HCT116 (cell line): ENCODE measurements at regions not wholly inside any gene's neighbourhood (a gene's known extent, or its start where the extent isn't known, plus 50 kb on each side); places are given as distances from the start of the nearest gene placed in this dataset.

Experiments
- ATAC-seq: fragments of 200-7000 bp; cut with Tn5 transposase; 2 replicates; pipeline ENCODE4 v1.9.1; 2020; ENCODE audit warnings: mild to moderate bottlenecking, moderate library complexity
- BruUV-seq: library from RNA; stranded (reverse); fragments of 400-500 nt; replicated peaks from 2 replicates; lab custom pipeline; 2021; lab: Mats Ljungman, UMichigan
- CTCF ChIA-PET: fragments of 300-600 bp; sonication (Branson Sonifier 250); formaldehyde crosslinking; loops from one replicate; lab custom pipeline; 2021; ENCODE audit warnings: antibody characterized with exemption; lab: Charles Lee
- POLR2A ChIA-PET: fragments of 300-600, 350-600 bp; sonication (Branson Sonifier 250); formaldehyde crosslinking; loops from one replicate; lab custom pipeline; 2021; ENCODE audit warnings: antibody characterized with exemption; lab: Charles Lee
- RAD21 ChIA-PET, 2 experiments: fragments of 300-600 bp; sonication (Branson Sonifier 250); formaldehyde crosslinking; loops; one replicate each; lab custom pipeline; 2023; ENCODE audit warnings: low total read pairs in 2 of 2; ENCODE audit not compliant: uncharacterized antibody in 2 of 2, unreplicated experiment in 2 of 2, low non-redundant PET in 1 of 2; lab: Charles Lee
- DNase-seq: peaks from one replicate; pipeline ENCODE4 v3.0.0-alpha.2; 2010; ENCODE audit warnings: low read depth, low spot score
- H2AFZ ChIP-seq: fragments of 200-600 bp; shearing (Covaris generic), sonication (generic); 2 replicates; pipeline ENCODE4 v1.6.1; 2017; ENCODE audit warnings: low read depth, mixed run types, mixed read lengths, antibody characterized with exemption, low read length; ENCODE audit not compliant: poor library complexity, severe bottlenecking
- H3K27ac ChIP-seq: 2 replicates; pipeline ENCODE4 v1.5.1; 2012; ENCODE audit warnings: low read depth, low read length
- H3K27me3 ChIP-seq: fragments of 200-600 bp; sonication (generic); 2 replicates; pipeline ENCODE4 v1.6.1; 2016; ENCODE audit warnings: mixed run types, low read length, mixed read lengths; ENCODE audit not compliant: insufficient read depth
- H3K36me3 ChIP-seq, 2 experiments: fragments of 200-500 bp in 1 of 2; fragments of 200-600 bp in 1 of 2; sonication (Bioruptor generic) in 1 of 2; sonication (generic) in 1 of 2; 2 replicates each; pipeline versions ENCODE4 v1.5.1 to v1.6.1; 2014 to 2016; ENCODE audit warnings: low read length in 2 of 2, inconsistent platforms in 1 of 2, mixed read lengths in 1 of 2, mixed run types in 1 of 2; ENCODE audit not compliant: insufficient read depth in 2 of 2, control insufficient read depth in 1 of 2
- H3K4me1 ChIP-seq, 2 experiments: fragments of 200-600 bp in 1 of 2; sonication (generic) in 1 of 2; 2 replicates each; pipeline versions ENCODE4 v1.5.1 to v1.6.1; 2012 to 2017; ENCODE audit warnings: low read length in 2 of 2, inconsistent platforms in 1 of 2, mild to moderate bottlenecking in 1 of 2, mixed read lengths in 1 of 2, mixed run types in 1 of 2, moderate library complexity in 1 of 2; ENCODE audit not compliant: insufficient read depth in 2 of 2, control insufficient read depth in 1 of 2
- H3K4me2 ChIP-seq: fragments of 200-600 bp; sonication (generic); 2 replicates; pipeline ENCODE4 v1.6.1; 2017; ENCODE audit warnings: mixed run types, low read length, mixed read lengths
- H3K4me3 ChIP-seq, 2 experiments: fragments of 200-600 bp in 1 of 2; sonication (generic) in 1 of 2; replicated peaks in 1 of 2; 2 replicates each; pipeline ENCODE4 v1.5.1; 2011 to 2016; ENCODE audit warnings: low read length in 2 of 2, control low read depth in 1 of 2, low read depth in 1 of 2, mild to moderate bottlenecking in 1 of 2, mixed read lengths in 1 of 2, mixed run types in 1 of 2
- H3K79me2 ChIP-seq: fragments of 200-600 bp; sonication (generic); 2 replicates; pipeline ENCODE4 v1.6.1; 2017; ENCODE audit warnings: mild to moderate bottlenecking, mixed run types, low read length, moderate library complexity, mixed read lengths; ENCODE audit not compliant: insufficient read depth
- H3K9ac ChIP-seq: fragments of 200-600 bp; sonication (generic); 2 replicates; pipeline ENCODE4 v1.6.1; 2016; ENCODE audit warnings: low read length, mixed read lengths
- H3K9me2 ChIP-seq: fragments of 200-600 bp; sonication (generic), shearing (Covaris generic); 2 replicates; pipeline ENCODE4 v1.6.1; 2017; ENCODE audit warnings: mixed run types, mild to moderate bottlenecking, moderate library complexity; ENCODE audit not compliant: insufficient read depth
- H3K9me3 ChIP-seq, 2 experiments: fragments of 200-500 bp in 1 of 2; fragments of 200-600 bp in 1 of 2; sonication (Bioruptor generic) in 1 of 2; sonication (generic) in 1 of 2; 2 replicates each; pipeline ENCODE4 v1.6.1; 2014 to 2017; ENCODE audit warnings: low read length in 2 of 2, mixed read lengths in 2 of 2, inconsistent platforms in 1 of 2, low read depth in 1 of 2, mild to moderate bottlenecking in 1 of 2, mixed run types in 1 of 2, moderate library complexity in 1 of 2; ENCODE audit not compliant: control insufficient read depth in 1 of 2, insufficient read depth in 1 of 2
- H4K20me1 ChIP-seq: fragments of 200-600 bp; sonication (generic), shearing (Covaris generic); 2 replicates; pipeline ENCODE4 v1.6.1; 2017; ENCODE audit warnings: mixed run types, mild to moderate bottlenecking, moderate library complexity; ENCODE audit not compliant: insufficient read depth
- CEBPB ChIP-seq: IDR thresholded peaks from 2 replicates; pipeline ENCODE4 v1.6.1; 2012; ENCODE audit warnings: low read depth
- FOSL1 ChIP-seq: IDR thresholded peaks from 2 replicates; pipeline ENCODE4 v1.6.1; 2012; ENCODE audit warnings: low read depth
- POLR2A ChIP-seq: IDR thresholded peaks from 2 replicates; pipeline ENCODE4 v1.7.0; 2011; ENCODE audit warnings: borderline replicate concordance; ENCODE audit not compliant: insufficient read depth, insufficient read length; ENCODE audit errors: extremely low read depth
- POLR2AphosphoS5 ChIP-seq: IDR thresholded peaks from 2 replicates; pipeline ENCODE4 v1.6.1; 2011; ENCODE audit warnings: mild to moderate bottlenecking, low read depth, low read length, moderate library complexity
- RAD21 ChIP-seq: IDR thresholded peaks from 2 replicates; pipeline ENCODE4 v1.6.1; 2012; ENCODE audit warnings: low read depth, mild to moderate bottlenecking
- SP1 ChIP-seq: IDR thresholded peaks from 2 replicates; pipeline ENCODE4 v1.6.1; 2012; ENCODE audit warnings: low read depth
- SRF ChIP-seq: IDR thresholded peaks from 2 replicates; pipeline ENCODE4 v1.6.1; 2012; ENCODE audit warnings: low read depth
- YY1 ChIP-seq: IDR thresholded peaks from 2 replicates; pipeline ENCODE4 v1.6.1; 2011; ENCODE audit warnings: low read length, low read depth, moderate library complexity, mild to moderate bottlenecking; ENCODE audit not compliant: insufficient replicate concordance; ENCODE audit errors: extremely low read depth
- intact Hi-C: fragments of 100-400 bp; cut with micrococcal nuclease; formaldehyde crosslinking; loops from 2 replicates; pipeline ENCODE4 v1.10.0; 2022

DNA sequence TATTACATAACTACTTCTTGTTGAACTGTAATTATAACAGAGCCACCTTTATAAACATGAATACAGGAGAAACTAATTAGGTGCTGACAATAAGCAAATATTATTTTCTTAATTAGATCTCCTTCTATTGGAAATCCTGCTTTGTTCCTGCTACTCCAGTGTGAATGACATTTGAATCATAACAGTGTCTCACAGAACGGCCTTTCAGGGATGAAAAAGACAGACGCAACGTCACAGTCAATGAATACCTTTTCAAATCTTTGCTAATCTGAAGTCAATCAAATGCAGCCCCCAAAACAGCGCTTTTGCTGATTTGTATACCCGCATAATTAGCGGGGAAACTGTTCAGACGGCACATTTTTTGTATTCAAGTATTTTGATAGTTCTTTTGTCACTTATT lies 240.4 kb upstream of the CDH8 start:
- H3K4me3 ChIP-seq = no peak overlapping the region
- H3K79me2 ChIP-seq = no peaks in the 10 kb centered on the region
- no peak overlapping the region for H3K27ac ChIP-seq
- no peak for ATAC-seq
- no peak overlapping the region for H2AFZ ChIP-seq
- DNase-seq = no peak
- H3K9me2 ChIP-seq = no peaks in the 10 kb centered on the region
- H3K36me3 ChIP-seq = no peaks in the 10 kb centered on the region
- H4K20me1 ChIP-seq = no peaks in the 10 kb centered on the region
- intact Hi-C loops = no loop called here
- POLR2A ChIA-PET = no interaction called here
- peaks cover 5 to 10% of the 10 kb centered on the region in 2 experiments; a peak in 2 of 4 replicates for H3K9me3 ChIP-seq
- no peaks in the 10 kb centered on the region for H3K4me1 ChIP-seq
- H3K9ac ChIP-seq = no peak overlapping the region
- RAD21 ChIA-PET = no interaction called here
- H3K27me3 ChIP-seq = no peaks in the 10 kb centered on the region
- no peak overlapping the region for H3K4me2 ChIP-seq
- CTCF ChIA-PET = no interaction called here
- BruUV-seq = no TSS peak
- no peak for TF ChIP-seq FOSL1
- no peak for TF ChIP-seq POLR2A
- TF ChIP-seq RAD21 = no peak
- no peak for TF ChIP-seq POLR2AphosphoS5
- TF ChIP-seq YY1 = no peak
- no peak for TF ChIP-seq SP1
- no peak for TF ChIP-seq SRF

DNA sequence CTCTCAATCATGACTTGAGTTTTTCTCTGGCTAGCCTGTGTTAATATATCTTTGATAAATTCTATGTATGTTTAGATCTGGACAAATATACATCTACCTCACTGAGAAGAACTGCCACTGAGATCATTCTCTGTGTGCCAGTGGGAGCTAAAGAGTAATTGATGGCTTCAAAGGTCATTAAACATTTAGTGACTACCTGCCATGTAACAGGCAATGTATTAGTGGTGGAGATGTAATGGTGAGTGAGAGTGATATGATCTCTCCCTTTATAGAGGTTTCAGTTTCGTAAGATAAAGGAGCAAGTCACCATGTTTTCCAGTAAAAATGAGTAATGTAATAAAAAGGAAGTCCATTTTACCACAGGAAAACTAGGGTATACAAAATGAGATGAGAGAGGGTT lies 235.8 kb upstream of the CDH8 start:
- POLR2A ChIA-PET = no interaction called here
- CTCF ChIA-PET = no interaction called here
- Histone ChIP-seq H2AFZ (no peak overlapping the region), H3K4me2 (no peak overlapping the region), H3K27me3 (no peaks in the 10 kb centered on the region), H3K9me3 (peaks cover 5 to 8% of the 10 kb centered on the region in 2 experiments; a peak in 2 of 4 replicates), H3K79me2 (no peaks in the 10 kb centered on the region), H3K27ac (no peak overlapping the region), H3K36me3 (no peaks in the 10 kb centered on the region), H4K20me1 (no peaks in the 10 kb centered on the region), H3K4me1 (no peaks in the 10 kb centered on the region), H3K9ac (no peak overlapping the region), H3K4me3 (no peak overlapping the region), H3K9me2 (no peaks in the 10 kb centered on the region)
- DNase-seq = no peak
- BruUV-seq = no TSS peak
- no peak for ATAC-seq
- no peak for TF ChIP-seq CEBPB
- intact Hi-C loops = no loop called here
- RAD21 ChIA-PET = no interaction called here
